GM12878 (cell line): ENCODE measurements at regions not wholly inside any gene's neighbourhood (a gene's known extent, or its start where the extent isn't known, plus 50 kb on each side); places are given as distances from the start of the nearest gene placed in this dataset.

ENCODE experiments used
- ASH2L ChIP-seq: fragments of 300-600, 200-600 bp; sonication (generic); IDR thresholded peaks from 2 replicates; pipeline ENCODE4 v1.6.1; 2017; ENCODE audit warnings: low read depth, mild to moderate bottlenecking, borderline replicate concordance
- ATF3 ChIP-seq: IDR thresholded peaks from 2 replicates; pipeline ENCODE4 v1.6.1; 2011; ENCODE audit warnings: low read depth, mild to moderate bottlenecking, low read length, moderate library complexity, borderline replicate concordance; ENCODE audit errors: extremely low read depth
- BCL3 ChIP-seq: IDR thresholded peaks from 2 replicates; pipeline ENCODE4 v1.6.1; 2011; ENCODE audit warnings: borderline replicate concordance, low read depth, mild to moderate bottlenecking, moderate library complexity, low read length; ENCODE audit not compliant: insufficient read depth, poor library complexity, severe bottlenecking
- BHLHE40 ChIP-seq, 2 experiments: fragments of 450-650 bp in 1 of 2; IDR thresholded peaks; 2 replicates each; pipeline ENCODE4 v1.6.1; 2011 to 2017; ENCODE audit warnings: low read depth in 2 of 2, borderline replicate concordance in 1 of 2, improper control_type of control experiment in 1 of 2, low read length in 1 of 2, mild to moderate bottlenecking in 1 of 2
- CBFB ChIP-seq: IDR thresholded peaks from 2 replicates; pipeline ENCODE4 v1.6.1; 2016; ENCODE audit warnings: antibody characterized with exemption, low read depth
- CHD1 ChIP-seq: IDR thresholded peaks from 2 replicates; pipeline ENCODE4 v1.6.1; 2012; ENCODE audit warnings: low read depth, low read length, improper control_type of control experiment
- CHD2 ChIP-seq: IDR thresholded peaks from 2 replicates; pipeline ENCODE4 v1.6.1; 2011; ENCODE audit warnings: low read depth, low read length, improper control_type of control experiment, borderline replicate concordance
- CREM ChIP-seq: IDR thresholded peaks from 2 replicates; pipeline ENCODE4 v1.6.1; 2014; ENCODE audit warnings: antibody characterized with exemption, low read depth
- EP300 ChIP-seq, 2 experiments: fragments of 150-350 bp in 1 of 2; IDR thresholded peaks; 2 replicates each; pipeline ENCODE4 v1.6.1; 2011 to 2012; ENCODE audit warnings: low read depth in 2 of 2, low read length in 2 of 2, borderline replicate concordance in 1 of 2, improper control_type of control experiment in 1 of 2, inconsistent platforms in 1 of 2; ENCODE audit not compliant: control insufficient read depth in 1 of 2
- ESRRA ChIP-seq: IDR thresholded peaks from 2 replicates; pipeline ENCODE4 v1.6.1; 2012; ENCODE audit warnings: mild to moderate bottlenecking, low read length, improper control_type of control experiment
- JUND ChIP-seq: IDR thresholded peaks from 2 replicates; pipeline ENCODE4 v1.6.1; 2012; ENCODE audit warnings: low read depth, mild to moderate bottlenecking, low read length, improper control_type of control experiment, moderate library complexity
- MEF2B ChIP-seq: fragments of 450-650 bp; IDR thresholded peaks from 2 replicates; pipeline ENCODE4 v1.6.1; 2018; ENCODE audit warnings: mild to moderate bottlenecking, moderate library complexity; ENCODE audit not compliant: partially characterized antibody, poor library complexity, severe bottlenecking
- MYB ChIP-seq: fragments of 150-350 bp; IDR thresholded peaks from 2 replicates; pipeline ENCODE4 v1.6.1; 2014; ENCODE audit warnings: mild to moderate bottlenecking, low read depth, low read length, borderline replicate concordance
- NFXL1 ChIP-seq: fragments of 450-650 bp; IDR thresholded peaks from 2 replicates; pipeline ENCODE4 v1.6.1; 2017; ENCODE audit warnings: antibody characterized with exemption, mild to moderate bottlenecking, borderline replicate concordance
- SMAD1 ChIP-seq: fragments of 450-650 bp; IDR thresholded peaks from 2 replicates; pipeline ENCODE4 v1.6.1; 2018; ENCODE audit warnings: mild to moderate bottlenecking, low read depth; ENCODE audit not compliant: partially characterized antibody
- SMARCA5 ChIP-seq: fragments of 450-650 bp; IDR thresholded peaks from 2 replicates; pipeline ENCODE4 v1.6.1; 2017; ENCODE audit warnings: mild to moderate bottlenecking
- SREBF1 ChIP-seq: IDR thresholded peaks from 2 replicates; pipeline ENCODE4 v1.6.1; 2012; ENCODE audit warnings: mild to moderate bottlenecking, low read length
- WRNIP1 ChIP-seq: IDR thresholded peaks from 2 replicates; pipeline ENCODE4 v1.6.1; 2011; ENCODE audit warnings: low read depth, low read length, improper control_type of control experiment, borderline replicate concordance
- ZNF217 ChIP-seq: fragments of 450-650 bp; IDR thresholded peaks from 2 replicates; pipeline ENCODE4 v1.6.1; 2017; ENCODE audit warnings: antibody characterized with exemption, mild to moderate bottlenecking
- ZSCAN29 ChIP-seq: fragments of 450-650 bp; IDR thresholded peaks from 2 replicates; pipeline ENCODE4 v1.6.1; 2017; ENCODE audit warnings: mild to moderate bottlenecking, moderate library complexity
- TF ChIP-seq, protein P1 (sequence below): IDR thresholded peaks from 2 replicates; pipeline ENCODE4 v1.6.1; 2011; ENCODE audit warnings: mild to moderate bottlenecking, low read depth, low read length, moderate library complexity; ENCODE audit not compliant: insufficient replicate concordance
- TF ChIP-seq, protein P2 (sequence below): fragments of 450-650 bp; formaldehyde crosslinking; IDR thresholded peaks from 2 replicates; pipeline ENCODE4 v1.5.0; 2022; ENCODE audit warnings: mild to moderate bottlenecking, missing genetic modification characterization

GRCh38 chr1:161440312-161440894, 64.9 kb upstream of the FCGR2A start (continued):
- peak; percentile 37 for TF ChIP-seq MEF2B
- no peak for TF ChIP-seq CREM
- TF ChIP-seq EP300 (IDR thresholded peaks at IDR 0.05; ENCODE audit: borderline replicate concordance in 1 of 2, control insufficient read depth in 1 of 2, low read depth in 2 of 2, low read length in 2 of 2), result no peak
- TF ChIP-seq SREBF1, result no peak
- TF ChIP-seq SMAD1, result no peak
- no peak for TF ChIP-seq CBFB
- TF ChIP-seq ATF3, result no peak
- TF ChIP-seq CHD2, result no peak
- TF ChIP-seq BCL3, result no peak
- TF ChIP-seq WRNIP1, result no peak
- TF ChIP-seq ESRRA, result no peak
- TF ChIP-seq CHD1, result no peak
- TF ChIP-seq, protein P1, sequence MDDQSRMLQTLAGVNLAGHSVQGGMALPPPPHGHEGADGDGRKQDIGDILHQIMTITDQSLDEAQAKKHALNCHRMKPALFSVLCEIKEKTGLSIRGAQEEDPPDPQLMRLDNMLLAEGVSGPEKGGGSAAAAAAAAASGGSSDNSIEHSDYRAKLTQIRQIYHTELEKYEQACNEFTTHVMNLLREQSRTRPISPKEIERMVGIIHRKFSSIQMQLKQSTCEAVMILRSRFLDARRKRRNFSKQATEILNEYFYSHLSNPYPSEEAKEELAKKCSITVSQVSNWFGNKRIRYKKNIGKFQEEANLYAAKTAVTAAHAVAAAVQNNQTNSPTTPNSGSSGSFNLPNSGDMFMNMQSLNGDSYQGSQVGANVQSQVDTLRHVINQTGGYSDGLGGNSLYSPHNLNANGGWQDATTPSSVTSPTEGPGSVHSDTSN, result no peak
- TF ChIP-seq BHLHE40 (IDR thresholded peaks at IDR 0.05; ENCODE audit: borderline replicate concordance in 1 of 2, low read depth in 2 of 2, low read length in 1 of 2), result peak in 1 of 2 experiments; percentile 48; a peak in 2 of 4 replicates
- TF ChIP-seq MYB, result no peak
- TF ChIP-seq, protein P2, sequence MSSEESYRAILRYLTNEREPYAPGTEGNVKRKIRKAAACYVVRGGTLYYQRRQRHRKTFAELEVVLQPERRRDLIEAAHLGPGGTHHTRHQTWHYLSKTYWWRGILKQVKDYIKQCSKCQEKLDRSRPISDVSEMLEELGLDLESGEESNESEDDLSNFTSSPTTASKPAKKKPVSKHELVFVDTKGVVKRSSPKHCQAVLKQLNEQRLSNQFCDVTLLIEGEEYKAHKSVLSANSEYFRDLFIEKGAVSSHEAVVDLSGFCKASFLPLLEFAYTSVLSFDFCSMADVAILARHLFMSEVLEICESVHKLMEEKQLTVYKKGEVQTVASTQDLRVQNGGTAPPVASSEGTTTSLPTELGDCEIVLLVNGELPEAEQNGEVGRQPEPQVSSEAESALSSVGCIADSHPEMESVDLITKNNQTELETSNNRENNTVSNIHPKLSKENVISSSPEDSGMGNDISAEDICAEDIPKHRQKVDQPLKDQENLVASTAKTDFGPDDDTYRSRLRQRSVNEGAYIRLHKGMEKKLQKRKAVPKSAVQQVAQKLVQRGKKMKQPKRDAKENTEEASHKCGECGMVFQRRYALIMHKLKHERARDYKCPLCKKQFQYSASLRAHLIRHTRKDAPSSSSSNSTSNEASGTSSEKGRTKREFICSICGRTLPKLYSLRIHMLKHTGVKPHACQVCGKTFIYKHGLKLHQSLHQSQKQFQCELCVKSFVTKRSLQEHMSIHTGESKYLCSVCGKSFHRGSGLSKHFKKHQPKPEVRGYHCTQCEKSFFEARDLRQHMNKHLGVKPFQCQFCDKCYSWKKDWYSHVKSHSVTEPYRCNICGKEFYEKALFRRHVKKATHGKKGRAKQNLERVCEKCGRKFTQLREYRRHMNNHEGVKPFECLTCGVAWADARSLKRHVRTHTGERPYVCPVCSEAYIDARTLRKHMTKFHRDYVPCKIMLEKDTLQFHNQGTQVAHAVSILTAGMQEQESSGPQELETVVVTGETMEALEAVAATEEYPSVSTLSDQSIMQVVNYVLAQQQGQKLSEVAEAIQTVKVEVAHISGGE (CRISPR knock-in tag), result peak; percentile 59
- TF ChIP-seq SMARCA5, result peak; percentile 94; the same call in 1 of the 2 replicates
- no peak for TF ChIP-seq JUND
- no peak for TF ChIP-seq NFXL1
- TF ChIP-seq ZNF217, result 0 out of 2 replicates have a peak, but pooled peaks have one; percentile 53
- TF ChIP-seq ZSCAN29, result no peak
- peak; percentile 52; the same call in 1 of the 2 replicates for TF ChIP-seq ASH2L
